CD8-positive, alpha-beta memory T cell (primary cell): ENCODE measurements at regions not wholly inside any gene's neighbourhood (a gene's known extent, or its start where the extent isn't known, plus 50 kb on each side); places are given as distances from the start of the nearest gene placed in this dataset.
"Not testable (repeated sequence)": the region's sequence is repeated elsewhere in the genome, so short reads cannot be mapped to it uniquely, and the experiment has no call there.

ENCODE experiments used
- CTCF ChIA-PET: fragments of 350-600 bp; sonication (Branson Sonifier 250); formaldehyde crosslinking; loops from one replicate; lab custom pipeline; 2021; ENCODE audit warnings: antibody characterized with exemption; lab: Charles Lee
- POLR2A ChIA-PET: fragments of 350-600 bp; sonication (Branson Sonifier 250); formaldehyde crosslinking; loops from one replicate; lab custom pipeline; 2021; ENCODE audit warnings: antibody characterized with exemption; lab: Charles Lee
- DNase-seq, 5 donors: peaks; one replicate each; pipeline versions ENCODE4 v3.0.0 to v3.0.0-alpha.2; 2020 to 2022; ENCODE audit warnings: mixed read lengths in 1 of 5
- H3K27ac ChIP-seq: one replicate; pipeline ENCODE4 v1.7.0; 2013; ENCODE audit warnings: low read depth, mild to moderate bottlenecking, low read length, moderate library complexity
- H3K27me3 ChIP-seq: 2 replicates; pipeline ENCODE4 v1.7.0; 2013; ENCODE audit warnings: low read length, mild to moderate bottlenecking; ENCODE audit not compliant: insufficient read depth, poor library complexity, severe bottlenecking
- H3K36me3 ChIP-seq: 2 replicates; pipeline ENCODE4 v1.7.0; 2013; ENCODE audit warnings: mild to moderate bottlenecking, low read length, moderate library complexity; ENCODE audit not compliant: insufficient read depth
- H3K4me1 ChIP-seq: 2 replicates; pipeline ENCODE4 v1.7.0; 2013; ENCODE audit warnings: mild to moderate bottlenecking, low read length, moderate library complexity; ENCODE audit not compliant: insufficient read depth
- H3K4me3 ChIP-seq: 2 replicates; pipeline ENCODE4 v1.7.0; 2013; ENCODE audit warnings: mild to moderate bottlenecking, low read length
- H3K9me3 ChIP-seq: 2 replicates; pipeline ENCODE4 v1.7.0; 2013; ENCODE audit warnings: mild to moderate bottlenecking, low read length
- H3K27ac Mint-ChIP-seq, 8 donors: one replicate each; pipeline ENCODE4 v1.8.0; 2020 to 2021; ENCODE audit warnings: mixed read lengths in 8 of 8, mild to moderate bottlenecking in 6 of 8, inconsistent platforms in 3 of 8, moderate library complexity in 3 of 8
- H3K27me3 Mint-ChIP-seq, 2 donors: one replicate each; pipeline ENCODE4 v1.8.0; 2020 to 2021; ENCODE audit warnings: mixed read lengths in 2 of 2, mild to moderate bottlenecking in 1 of 2, moderate library complexity in 1 of 2
- H3K36me3 Mint-ChIP-seq, 3 donors: one replicate each; pipeline ENCODE4 v1.8.0; 2020 to 2021; ENCODE audit warnings: mixed read lengths in 3 of 3, inconsistent platforms in 1 of 3, mild to moderate bottlenecking in 1 of 3
- H3K4me1 Mint-ChIP-seq, 3 donors: one replicate each; pipeline ENCODE4 v1.8.0; 2020 to 2021; ENCODE audit warnings: mixed read lengths in 3 of 3, inconsistent platforms in 1 of 3, mild to moderate bottlenecking in 1 of 3
- H3K4me3 Mint-ChIP-seq, 7 donors: one replicate each; pipeline ENCODE4 v1.8.0; 2020 to 2021; ENCODE audit warnings: mixed read lengths in 7 of 7, mild to moderate bottlenecking in 6 of 7, moderate library complexity in 4 of 7, inconsistent platforms in 2 of 7
- H3K9me3 Mint-ChIP-seq, 5 donors: one replicate each; pipeline ENCODE4 v1.8.0; 2020 to 2022; ENCODE audit warnings: mixed read lengths in 5 of 5, mild to moderate bottlenecking in 3 of 5, moderate library complexity in 2 of 5, inconsistent platforms in 1 of 5

DNA sequence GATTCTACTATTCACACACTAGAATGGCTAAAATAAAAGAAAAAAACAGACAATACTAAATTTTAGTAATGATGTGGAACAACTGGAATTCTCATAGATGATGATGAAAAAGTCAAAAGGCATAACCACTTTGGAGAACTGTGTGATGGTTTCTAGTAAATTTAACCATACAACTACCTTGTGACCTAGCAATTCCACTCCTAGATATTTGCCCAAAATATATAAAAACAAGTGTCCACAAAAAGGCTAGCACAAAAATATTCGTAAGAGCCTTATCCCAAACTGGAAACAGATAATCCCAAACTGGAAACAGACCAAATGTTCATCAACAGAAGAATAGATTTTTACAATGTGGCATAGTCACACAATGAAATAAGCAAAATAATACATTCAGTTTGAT, 67.9 kb upstream of the PGBD5 start:
- ChIA-PET POLR2A (no interaction called here), CTCF (no interaction called here)
- Mint-ChIP-seq H3K4me1 (peaks cover 0 to 7% (median 0%) of the 10 kb centered on the region in 3 donors), H3K36me3 (no peaks in the 10 kb centered on the region), H3K9me3 (no peaks in the 10 kb centered on the region), H3K27ac (no peak overlapping the region), H3K27me3 (peaks cover 10 to 38% of the 10 kb centered on the region in 2 donors), H3K4me3 (no peak overlapping the region)
- Histone ChIP-seq H3K4me1 (no peaks in the 10 kb centered on the region), H3K9me3 (no peaks in the 10 kb centered on the region), H3K27me3 (no peaks in the 10 kb centered on the region), H3K36me3 (no peaks in the 10 kb centered on the region), H3K4me3 (no peak overlapping the region), H3K27ac (no peak overlapping the region)
- no peak for DNase-seq

DNA sequence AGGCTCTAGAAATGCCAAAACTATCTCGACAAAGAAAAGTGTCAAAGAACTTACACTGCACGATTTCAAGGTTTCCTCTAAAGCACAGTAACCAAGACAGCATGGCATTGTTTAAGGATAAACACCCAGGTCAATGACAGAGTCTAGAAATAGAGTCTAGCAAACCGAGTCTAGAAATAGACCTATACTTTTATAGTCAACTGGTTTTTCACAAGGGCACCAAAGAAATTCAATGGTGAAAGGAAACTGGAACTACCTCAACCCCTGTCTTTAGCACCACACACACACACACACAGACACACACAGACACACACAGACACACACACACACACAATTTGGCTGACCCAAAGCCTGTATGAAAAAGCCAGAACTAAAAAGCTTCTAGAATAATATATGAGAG, 67.1 kb upstream of the PGBD5 start:
- Mint-ChIP-seq H3K27me3 (peaks cover 6 to 32% of the 10 kb centered on the region in 2 donors), H3K27ac (no peak overlapping the region), H3K36me3 (no peaks in the 10 kb centered on the region), H3K4me3 (no peak overlapping the region), H3K9me3 (no peaks in the 10 kb centered on the region), H3K4me1 (peaks cover 0 to 7% (median 0%) of the 10 kb centered on the region in 3 donors)
- no peak overlapping the region for H3K27ac ChIP-seq
- no peaks in the 10 kb centered on the region for H3K27me3 ChIP-seq
- H3K4me1 ChIP-seq = no peaks in the 10 kb centered on the region
- no peak for DNase-seq
- ChIA-PET CTCF (no interaction called here), POLR2A (no interaction called here)
- no peaks in the 10 kb centered on the region for H3K9me3 ChIP-seq
- no peaks in the 10 kb centered on the region for H3K36me3 ChIP-seq
- H3K4me3 ChIP-seq = no peak overlapping the region

GRCh38 chr1:230490436-230490835, 64.3 kb upstream of the PGBD5 start:
- Mint-ChIP-seq H3K9me3 (no peaks in the 10 kb centered on the region), H3K27me3 (peaks cover 4 to 24% of the 10 kb centered on the region in 2 donors), H3K27ac (no peak overlapping the region), H3K36me3 (no peaks in the 10 kb centered on the region), H3K4me3 (no peak overlapping the region), H3K4me1 (no peaks in the 10 kb centered on the region)
- Histone ChIP-seq H3K4me3 (no peak overlapping the region), H3K36me3 (no peaks in the 10 kb centered on the region), H3K27me3 (no peaks in the 10 kb centered on the region), H3K9me3 (no peaks in the 10 kb centered on the region), H3K27ac (no peak overlapping the region), H3K4me1 (no peaks in the 10 kb centered on the region)
- ChIA-PET POLR2A (no interaction called here), CTCF (no interaction called here)
- DNase-seq = no peak

DNA sequence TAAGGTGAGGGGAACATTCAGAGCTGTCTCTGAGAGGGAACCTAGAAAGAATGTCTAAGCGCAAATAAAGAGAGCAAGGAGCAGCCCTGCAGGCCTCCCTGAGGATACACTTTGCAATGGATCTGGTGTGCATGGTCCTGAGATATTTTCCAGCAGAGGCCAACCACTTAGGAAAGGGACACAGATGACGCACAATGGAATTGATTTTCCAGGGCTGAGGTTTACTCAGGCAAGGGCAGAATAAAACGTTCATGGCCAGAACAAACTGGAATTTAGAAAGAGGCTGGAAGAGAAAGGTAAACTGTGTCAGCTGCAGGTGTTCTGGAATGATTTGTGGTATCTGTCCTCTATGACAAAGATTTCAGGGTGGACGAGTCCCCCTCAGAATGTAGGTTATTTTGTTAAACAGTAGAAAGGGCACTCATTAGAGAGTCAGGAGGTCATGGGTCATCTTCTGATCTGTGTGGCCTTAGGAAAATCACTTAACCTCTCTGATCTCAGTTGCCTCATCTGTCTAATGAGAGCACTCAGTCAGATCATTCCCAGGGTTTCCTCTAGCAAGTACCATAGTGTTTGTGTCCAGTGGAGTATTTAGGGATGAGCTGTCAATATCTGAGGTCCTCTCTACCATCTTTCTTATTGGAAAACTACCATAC, 61.8 kb upstream of the PGBD5 start:
- no peaks in the 10 kb centered on the region for H3K36me3 Mint-ChIP-seq
- ChIA-PET CTCF (no interaction called here), POLR2A (no interaction called here)
- H3K27ac ChIP-seq = no peak overlapping the region
- no peak overlapping the region for H3K4me3 Mint-ChIP-seq
- H3K27me3 Mint-ChIP-seq = peaks cover 4 to 34% of the 10 kb centered on the region in 2 donors
- no peaks in the 10 kb centered on the region for H3K9me3 Mint-ChIP-seq
- H3K27ac Mint-ChIP-seq = no peak overlapping the region
- no peaks in the 10 kb centered on the region for H3K36me3 ChIP-seq
- DNase-seq = no peak
- no peak overlapping the region for H3K4me3 ChIP-seq
- no peaks in the 10 kb centered on the region for H3K4me1 ChIP-seq
- no peaks in the 10 kb centered on the region for H3K4me1 Mint-ChIP-seq
- no peaks in the 10 kb centered on the region for H3K9me3 ChIP-seq
- H3K27me3 ChIP-seq = no peaks in the 10 kb centered on the region

DNA sequence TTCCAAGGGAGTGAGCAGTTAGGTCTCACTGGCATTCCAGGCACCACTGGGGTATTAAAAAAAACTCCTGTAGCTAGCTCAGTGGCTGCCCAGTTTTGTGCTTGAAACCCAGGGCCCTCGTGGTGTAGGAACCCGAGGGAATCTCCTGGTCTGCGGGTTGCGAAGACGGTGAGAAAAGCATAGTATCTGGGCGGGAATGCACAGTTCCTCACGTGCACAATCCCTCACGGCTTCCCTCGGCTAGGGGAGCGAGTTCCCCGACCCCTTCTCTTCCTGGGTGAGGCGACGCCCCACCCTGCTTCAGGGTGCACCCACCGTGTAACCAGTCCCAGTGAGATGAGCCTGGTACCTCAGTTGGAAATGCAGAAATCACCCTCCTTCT, 50.5 kb upstream of the PGBD5 start:
- no peak overlapping the region for H3K4me3 Mint-ChIP-seq
- CTCF ChIA-PET = no interaction called here
- H3K4me1 Mint-ChIP-seq = no peaks in the 10 kb centered on the region
- H3K27ac Mint-ChIP-seq = no peak overlapping the region
- no peaks in the 10 kb centered on the region for H3K36me3 Mint-ChIP-seq
- POLR2A ChIA-PET = no interaction called here
- peaks cover 9% of the 10 kb centered on the region for H3K27me3 ChIP-seq
- H3K9me3 Mint-ChIP-seq = peaks cover 0 to 9% (median 8%) of the 10 kb centered on the region in 5 donors
- no peak overlapping the region for H3K4me3 ChIP-seq
- no peak for DNase-seq
- no peak overlapping the region for H3K27ac ChIP-seq
- peaks cover 29 to 81% of the 10 kb centered on the region in 2 donors for H3K27me3 Mint-ChIP-seq
- no peaks in the 10 kb centered on the region for H3K9me3 ChIP-seq
- no peaks in the 10 kb centered on the region for H3K4me1 ChIP-seq
- H3K36me3 ChIP-seq = no peaks in the 10 kb centered on the region

GRCh38 chr1:230475856-230476621, 49.9 kb upstream of the PGBD5 start:
- H3K4me1 Mint-ChIP-seq, H3K4me3 ChIP-seq, DNase-seq, H3K36me3 Mint-ChIP-seq, H3K9me3 ChIP-seq, H3K4me3 Mint-ChIP-seq, CTCF ChIA-PET, H3K36me3 ChIP-seq, POLR2A ChIA-PET, H3K27me3 ChIP-seq, H3K4me1 ChIP-seq, H3K27ac Mint-ChIP-seq, H3K27ac ChIP-seq: not testable (repeated sequence)
- Mint-ChIP-seq H3K9me3 (peaks cover 0 to 13% (median 8%) of the 10 kb centered on the region in 5 donors), H3K27me3 (peaks cover 29 to 77% of the 10 kb centered on the region in 2 donors)
